Left ventricle myocardium superior (tissue), 1 donor: ENCODE measurements at regions not wholly inside any gene's neighbourhood (a gene's known extent, or its start where the extent isn't known, plus 50 kb on each side); places are given as distances from the start of the nearest gene placed in this dataset.
"Not testable (repeated sequence)": the region's sequence is repeated elsewhere in the genome, so short reads cannot be mapped to it uniquely, and the experiment has no call there.

Experiments
- ATAC-seq: fragments of 200-7000 bp; cut with Tn5 transposase; one replicate; pipeline ENCODE4 v1.9.1; 2020; ENCODE audit warnings: mild to moderate bottlenecking, moderate library complexity
- DNase-seq: peaks from one replicate; pipeline ENCODE4 v3.0.0-alpha.2; 2020
- intact Hi-C: fragments of 100-400 bp; cut with micrococcal nuclease; formaldehyde crosslinking; loops from one replicate; pipeline ENCODE4 v1.11.0; 2022
- donor health status: DM: no; HTN: yes; CAD: no; lungs with severe emphysema.

GRCh38 chr11:35046681-35047080 is 92.3 kb upstream of the CD44 start:
- ATAC-seq (no peak), DNase-seq (no peak)
- intact Hi-C loops = no loop called here

- ATAC-seq (no peak), DNase-seq (no peak)
- intact Hi-C loops = no loop called here
Observed at GRCh38 chr11:35047179-35047578, 91.8 kb upstream of the CD44 start.

GRCh38 chr11:35047769-35048168 is 91.2 kb upstream of the CD44 start:
- ATAC-seq (no peak), DNase-seq (no peak)
- intact Hi-C loops = no loop called here

- ATAC-seq, DNase-seq, intact Hi-C loops: not testable (repeated sequence)
Observed at GRCh38 chr11:35048346-35048745, 90.6 kb upstream of the CD44 start.

GRCh38 chr11:35049859-35050531 is 89.0 kb upstream of the CD44 start:
- intact Hi-C loops = no loop called here
- ATAC-seq (no peak), DNase-seq (no peak)

- intact Hi-C loops = no loop called here
- no peak for DNase-seq
- no peak for ATAC-seq
Observed at GRCh38 chr11:35050541-35050995, 88.4 kb upstream of the CD44 start.

GRCh38 chr11:35056391-35057093 is 82.4 kb upstream of the CD44 start:
- intact Hi-C loops = no loop called here
- ATAC-seq = no peak
- DNase-seq = no peak

GRCh38 chr11:35057926-35058668 is 80.9 kb upstream of the CD44 start:
- ATAC-seq (no peak), DNase-seq (no peak)
- intact Hi-C loops = no loop called here

- intact Hi-C loops = no loop called here
- DNase-seq (no peak), ATAC-seq (peak; percentile 34)
Observed at GRCh38 chr11:35058669-35059434, 80.1 kb upstream of the CD44 start.

- no peak for ATAC-seq
- intact Hi-C loops = no loop called here
- no peak for DNase-seq
Observed at GRCh38 chr11:35061516-35062440, 77.2 kb upstream of the CD44 start.

GRCh38 chr11:35063488-35063931 is 75.5 kb upstream of the CD44 start:
- ATAC-seq (no peak), DNase-seq (no peak)
- intact Hi-C loops = no loop called here

GRCh38 chr11:35064114-35064800 is 74.7 kb upstream of the CD44 start:
- DNase-seq (no peak), ATAC-seq (no peak)
- intact Hi-C loops = no loop called here

- DNase-seq = no peak
- ATAC-seq = no peak
- intact Hi-C loops = no loop called here
Observed at GRCh38 chr11:35065566-35065965, 73.4 kb upstream of the CD44 start.

- DNase-seq (no peak), ATAC-seq (no peak)
- intact Hi-C loops = no loop called here
Observed at GRCh38 chr11:35066030-35066429, 72.9 kb upstream of the CD44 start.

- ATAC-seq (no peak), DNase-seq (no peak)
- intact Hi-C loops = no loop called here
Observed at GRCh38 chr11:35066783-35067423, 72.1 kb upstream of the CD44 start.

- DNase-seq = no peak
- no peak for ATAC-seq
- intact Hi-C loops = no loop called here
Observed at GRCh38 chr11:35071722-35072121, 67.2 kb upstream of the CD44 start.

GRCh38 chr11:35073691-35074419 is 65.1 kb upstream of the CD44 start:
- DNase-seq (no peak), ATAC-seq (no peak)
- intact Hi-C loops = no loop called here
